Sigmoid colon (tissue), 6 donors: ENCODE measurements at regions not wholly inside any gene's neighbourhood (a gene's known extent, or its start where the extent isn't known, plus 50 kb on each side); places are given as distances from the start of the nearest gene placed in this dataset.

Source experiments
- DNase-seq: peaks from one replicate; pipeline ENCODE4 v3.0.0-alpha.2; 2019
- H3K27ac ChIP-seq, 4 donors: fragments of 200-600 bp; sonication (generic); one replicate each; pipeline ENCODE4 v1.5.1; 2016 to 2019; ENCODE audit warnings: mild to moderate bottlenecking in 1 of 4
- H3K27me3 ChIP-seq, 3 donors: fragments of 200-600 bp; sonication (generic); one replicate each; pipeline ENCODE4 v1.5.1; 2019; ENCODE audit warnings: mild to moderate bottlenecking in 1 of 3
- H3K36me3 ChIP-seq, 4 donors: fragments of 200-600 bp; sonication (generic); one replicate each; pipeline ENCODE4 v1.5.1; 2016 to 2019
- H3K4me1 ChIP-seq, 4 donors: fragments of 200-600 bp; sonication (generic); one replicate each; pipeline ENCODE4 v1.5.1; 2017 to 2019
- H3K4me3 ChIP-seq, 4 donors: fragments of 200-600 bp; sonication (generic); one replicate each; pipeline ENCODE4 v1.5.1; 2017 to 2019; ENCODE audit warnings: mild to moderate bottlenecking in 2 of 4, moderate library complexity in 1 of 4
- H3K9me3 ChIP-seq, 4 donors: fragments of 200-600 bp in 3 of 4; sonication (generic) in 3 of 4; one replicate each; pipeline versions ENCODE4 v1.5.1 to v1.6.1; 2013 to 2019
- POLR2A ChIP-seq, 2 donors: fragments of 450-650 bp; IDR thresholded peaks; one replicate each; pipeline ENCODE4 v1.6.1; 2016; ENCODE audit warnings: antibody characterized with exemption in 2 of 2, mild to moderate bottlenecking in 2 of 2, moderate library complexity in 2 of 2
- POLR2AphosphoS5 ChIP-seq, 4 donors: sonication (generic); formaldehyde crosslinking; IDR thresholded peaks; one replicate each; pipeline ENCODE4 v1.6.1; 2017; ENCODE audit warnings: antibody characterized with exemption in 4 of 4
- WGBS, 2 donors: extraction: QIAGEN DNeasy Blood & Tissue Kit; methylation state at CpG; one replicate each; pipeline ENCODE4 v1.1.7; 2013; 5-methylcytosine and 5-hydroxymethylcytosine counted together
- intact Hi-C: fragments of 100-400 bp; cut with DNase I; formaldehyde crosslinking; loops from one replicate; pipeline ENCODE4 v1.15.1; 2023
- donor health status: healthy with polysubstance abuse.
- donor health status: healthy.

- peaks cover 0 to 4% (median 0%) of the 10 kb centered on the region in 4 donors for H3K9me3 ChIP-seq
- no peaks in the 10 kb centered on the region for H3K27me3 ChIP-seq
- no peaks in the 10 kb centered on the region for H3K36me3 ChIP-seq
- intact Hi-C loops = loop anchor here (10.0 kb wide), 1 partner anchor 117 kb away; no protein-coding TSS in a partner anchor
- no peak for TF ChIP-seq POLR2AphosphoS5 (IDR thresholded peaks at IDR 0.05)
- H3K4me3 ChIP-seq = no peak overlapping the region
- 93 to 97% methylated on average over 2 of the region's 2 CpGs for WGBS, 2 donors
- no peak for DNase-seq
- H3K4me1 ChIP-seq = no peaks in the 10 kb centered on the region
- H3K27ac ChIP-seq = no peak overlapping the region
Observed at GRCh38 chr5:13997514-13997913, 53.0 kb upstream of the DNAH5 start.

DNA sequence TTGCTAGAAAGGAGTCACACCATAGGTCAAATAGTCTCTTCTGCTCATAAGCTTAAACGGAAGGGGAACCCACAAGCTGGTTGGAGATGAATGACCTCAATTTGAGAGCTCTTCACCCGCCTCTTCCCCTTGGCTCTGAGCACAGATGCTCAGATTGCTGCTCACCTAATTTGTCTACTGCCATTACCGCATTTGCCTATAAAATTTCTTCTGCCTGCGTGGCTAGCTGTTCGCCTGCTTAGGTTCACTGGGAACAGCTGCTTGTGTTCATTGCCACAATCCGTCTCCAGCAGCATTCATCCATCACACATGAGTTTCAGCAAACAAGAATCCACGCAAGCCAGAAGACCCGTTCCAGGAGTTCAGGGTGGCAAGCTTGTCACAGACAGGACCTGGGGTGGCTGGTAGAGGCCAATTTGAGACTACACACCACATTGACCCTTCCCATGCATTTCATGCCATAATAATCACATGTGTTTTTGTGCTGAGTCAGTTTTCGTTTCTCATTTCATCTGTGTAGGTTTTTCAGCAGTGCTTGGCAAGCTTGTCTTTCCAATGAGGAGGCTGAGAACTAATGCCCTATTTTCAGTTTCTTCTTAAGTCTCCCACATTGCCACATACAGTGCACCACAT lies 50.2 kb upstream of the DNAH5 start:
- H3K27ac ChIP-seq = no peak overlapping the region
- 71 to 76% methylated on average over 9 of the region's 9 CpGs for WGBS, 2 donors
- no peaks in the 10 kb centered on the region for H3K36me3 ChIP-seq
- no peaks in the 10 kb centered on the region for H3K4me1 ChIP-seq
- H3K27me3 ChIP-seq = no peaks in the 10 kb centered on the region
- intact Hi-C loops = loop anchor here (5.0 to 10.0 kb wide), 2 partner anchors 120 to 358 kb away; no protein-coding TSS in a partner anchor
- no peak overlapping the region for H3K4me3 ChIP-seq
- no peak for DNase-seq
- TF ChIP-seq POLR2A (IDR thresholded peaks at IDR 0.05) (no peak), POLR2AphosphoS5 (IDR thresholded peaks at IDR 0.05) (no peak)
- H3K9me3 ChIP-seq = peaks cover 0 to 4% (median 0%) of the 10 kb centered on the region in 4 donors
